GM12865 (cell line): ENCODE measurements at regions not wholly inside any gene's neighbourhood (a gene's known extent, or its start where the extent isn't known, plus 50 kb on each side); places are given as distances from the start of the nearest gene placed in this dataset.
"Not testable (repeated sequence)": the region's sequence is repeated elsewhere in the genome, so short reads cannot be mapped to it uniquely, and the experiment has no call there.

Source experiments
- DNase-seq: peaks from one replicate; pipeline ENCODE4 v3.0.0; 2010; ENCODE audit warnings: low read depth
- H3K4me3 ChIP-seq: 2 replicates; pipeline ENCODE4 v1.5.1; 2011; ENCODE audit warnings: mild to moderate bottlenecking, low read depth, low read length, control low read depth
- CTCF ChIP-seq: IDR thresholded peaks from 2 replicates; pipeline ENCODE4 v1.5.1; 2011; ENCODE audit warnings: low read length, control low read depth, low read depth, inconsistent platforms; ENCODE audit not compliant: insufficient read depth; ENCODE audit errors: missing control alignments

DNA sequence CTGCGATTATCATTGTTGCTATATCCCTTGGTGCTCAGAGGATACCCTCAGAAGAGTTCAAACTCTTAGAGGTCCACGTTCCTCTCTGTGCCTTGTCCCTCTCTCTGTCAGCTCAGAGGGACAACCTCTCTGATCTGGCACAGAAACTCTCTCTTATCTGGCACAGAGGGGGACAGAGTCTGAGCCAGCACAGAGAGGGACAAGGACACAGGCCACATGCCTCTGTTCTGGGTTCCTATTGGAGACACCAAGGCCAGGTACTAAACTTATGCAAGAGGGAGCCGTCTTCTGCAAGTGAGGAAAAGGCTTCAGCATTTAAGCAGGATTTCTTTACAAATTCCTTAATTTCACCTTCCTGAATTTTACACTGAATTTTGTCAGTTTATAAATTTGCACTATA, 565.2 kb downstream of the TOX3 start:
- no peak overlapping the region for H3K4me3 ChIP-seq
- no peak for TF ChIP-seq CTCF
- no peak for DNase-seq

DNA sequence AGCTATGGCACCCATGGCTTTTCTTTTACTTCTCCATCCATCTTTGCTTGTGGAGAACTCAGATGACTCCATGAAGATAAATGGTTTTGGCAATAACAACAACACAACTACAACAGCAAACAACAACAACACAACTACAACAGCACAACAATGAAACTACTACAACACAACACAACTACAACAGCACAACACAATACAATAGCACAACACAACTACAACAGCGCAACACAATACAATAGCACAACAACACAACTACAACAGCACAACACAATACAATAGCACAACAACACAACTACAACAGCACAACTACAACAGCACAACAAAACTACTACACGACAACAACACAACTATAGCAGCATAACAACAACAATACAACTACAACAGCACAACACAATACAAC, 569.4 kb downstream of the TOX3 start:
- not testable (repeated sequence) for DNase-seq, H3K4me3 ChIP-seq

DNA sequence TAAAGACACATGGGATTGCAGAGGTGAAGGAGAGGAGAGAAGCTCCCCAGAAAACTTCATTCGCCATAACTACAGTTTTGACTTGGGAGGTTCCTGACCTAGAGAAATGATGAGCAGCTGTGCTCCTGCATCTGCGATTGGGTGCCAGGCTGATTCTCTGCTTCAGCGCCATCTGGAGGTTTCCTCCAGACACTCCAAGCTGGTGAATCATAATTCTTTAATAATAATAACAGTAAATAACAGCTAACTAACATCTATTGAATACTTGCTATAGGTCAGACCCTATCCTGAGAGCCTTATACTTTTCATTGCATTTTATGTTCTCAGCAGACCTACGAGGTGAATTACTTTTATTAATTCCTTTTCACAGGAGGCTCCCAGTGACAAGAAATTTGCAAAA, 575.8 kb downstream of the TOX3 start:
- TF ChIP-seq CTCF = peak; percentile 23
- no peak overlapping the region for H3K4me3 ChIP-seq
- no peak for DNase-seq

- TF ChIP-seq CTCF = no peak
- H3K4me3 ChIP-seq = no peak overlapping the region
- no peak for DNase-seq
Observed at GRCh38 chr16:51968749-51969148, 578.2 kb downstream of the TOX3 start.

GRCh38 chr16:51967646-51968045, 579.3 kb downstream of the TOX3 start:
- no peak for DNase-seq
- no peak for TF ChIP-seq CTCF
- no peak overlapping the region for H3K4me3 ChIP-seq

DNA sequence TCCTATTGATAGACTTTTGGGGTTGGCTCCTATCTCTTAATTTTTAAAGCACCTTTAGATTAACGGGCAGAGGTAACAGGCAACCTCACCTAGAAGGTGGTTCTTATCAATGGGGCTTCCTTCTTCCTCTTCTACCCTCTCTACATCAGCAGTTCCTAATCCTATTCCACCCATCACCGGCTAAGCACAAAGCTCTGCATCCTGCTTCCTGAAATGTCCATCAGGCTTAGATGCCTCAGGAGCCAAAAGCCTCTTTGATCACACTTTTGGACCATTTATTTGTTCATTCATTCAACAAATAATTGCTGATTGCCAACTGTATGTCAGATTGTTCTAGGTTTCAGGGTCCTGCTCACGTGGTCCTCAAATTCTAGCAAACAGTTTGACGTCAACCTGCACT, 586.0 kb downstream of the TOX3 start:
- no peak for DNase-seq
- no peak overlapping the region for H3K4me3 ChIP-seq
- TF ChIP-seq CTCF = no peak

DNA sequence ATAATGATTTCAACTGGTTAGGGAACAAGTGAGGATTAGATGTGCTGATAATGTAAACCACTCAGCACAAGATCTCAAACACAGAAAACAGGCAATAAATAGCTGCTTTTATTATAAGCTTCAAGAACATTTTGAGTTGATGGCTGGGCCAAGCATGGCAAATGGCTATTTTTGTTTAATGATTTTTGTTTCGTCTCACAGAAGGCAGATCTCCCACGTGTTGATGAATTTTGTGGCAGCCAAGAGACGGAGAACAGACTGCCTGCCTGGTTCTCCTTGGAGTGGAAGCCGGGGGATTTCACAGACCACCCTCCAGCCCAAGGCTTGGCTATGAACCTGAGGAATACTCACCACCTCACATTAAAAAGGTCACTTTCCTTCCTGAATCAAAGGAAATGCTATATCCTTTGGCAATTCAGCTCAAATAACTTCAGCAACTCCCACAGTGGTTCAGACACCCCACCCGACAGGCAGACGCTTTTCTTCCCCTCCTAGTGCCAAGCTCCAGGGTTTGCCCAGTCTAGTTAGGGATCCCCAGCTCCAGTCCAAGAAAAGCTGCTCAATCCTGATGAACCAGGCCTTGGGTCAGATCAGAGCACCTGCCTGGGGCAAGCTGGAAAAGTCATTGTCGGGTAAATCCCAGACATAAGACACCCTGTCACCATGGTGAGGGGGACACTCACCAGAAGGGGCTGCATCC, 593.5 kb downstream of the TOX3 start:
- no peak for DNase-seq
- H3K4me3 ChIP-seq = no peak overlapping the region
- TF ChIP-seq CTCF = no peak
